Esophagus squamous epithelium (tissue), 4 donors: ENCODE measurements at regions not wholly inside any gene's neighbourhood (a gene's known extent, or its start where the extent isn't known, plus 50 kb on each side); places are given as distances from the start of the nearest gene placed in this dataset.

ENCODE experiments used
- CTCF ChIP-seq, 6 experiments: fragments of 450-650 bp in 4 of 6; fragments of 200-600 bp in 2 of 6; sonication (generic) in 2 of 6; IDR thresholded peaks; one replicate each; pipeline ENCODE4 v1.5.1; 2016 to 2019; ENCODE audit warnings: antibody characterized with exemption in 6 of 6, mild to moderate bottlenecking in 4 of 6, moderate library complexity in 4 of 6
- POLR2A ChIP-seq, 4 donors: fragments of 450-650 bp; IDR thresholded peaks; one replicate each; pipeline ENCODE4 v1.6.1; 2017; ENCODE audit warnings: antibody characterized with exemption in 4 of 4, mild to moderate bottlenecking in 4 of 4, moderate library complexity in 3 of 4

- TF ChIP-seq CTCF (IDR thresholded peaks at IDR 0.05) (no peak), POLR2A (IDR thresholded peaks at IDR 0.05) (no peak)
These were observed 734.0 kb upstream of the LINC00305 start for GRCh38 chr18:64882896-64883295.
